Activated CD4-positive, alpha-beta T cell treated with anti-CD3 and anti-CD28 coated beads, Interleukin-2, amount 50 U/mL, for 1 hour (primary cell): ENCODE measurements at regions not wholly inside any gene's neighbourhood (a gene's known extent, or its start where the extent isn't known, plus 50 kb on each side); places are given as distances from the start of the nearest gene placed in this dataset.

ENCODE experiments used
- DNase-seq: peaks from one replicate; pipeline ENCODE4 v3.0.0-alpha.2; 2020

DNA sequence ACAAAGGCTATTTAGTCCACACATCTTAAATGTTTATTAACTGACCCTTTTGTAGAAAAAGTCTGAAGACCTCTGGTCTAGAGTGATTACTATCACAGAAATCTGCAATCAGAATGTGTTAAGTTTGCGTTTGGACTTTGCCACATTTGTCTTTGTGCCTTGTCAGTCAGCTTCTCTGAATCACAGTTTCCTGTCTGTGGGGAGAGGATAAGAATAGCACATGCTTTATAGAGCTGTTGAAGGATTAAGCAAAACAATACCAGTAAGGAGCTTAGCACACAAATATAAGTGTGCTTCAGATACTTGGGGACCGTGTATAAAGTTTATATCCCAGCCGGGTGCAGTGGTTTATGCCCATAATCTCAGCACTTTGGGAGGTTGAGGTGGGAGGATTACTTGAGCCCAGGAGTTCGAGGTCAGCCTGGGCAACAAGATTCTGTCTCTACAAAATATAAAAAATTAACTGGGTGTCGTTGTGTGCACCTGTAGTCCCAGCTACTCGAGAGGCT is 63.0 kb upstream of the BTG1 start:
- no peak for DNase-seq

- DNase-seq: no peak
Measured at GRCh38 chr12:92206596-92206995, 61.0 kb upstream of the BTG1 start.

DNA sequence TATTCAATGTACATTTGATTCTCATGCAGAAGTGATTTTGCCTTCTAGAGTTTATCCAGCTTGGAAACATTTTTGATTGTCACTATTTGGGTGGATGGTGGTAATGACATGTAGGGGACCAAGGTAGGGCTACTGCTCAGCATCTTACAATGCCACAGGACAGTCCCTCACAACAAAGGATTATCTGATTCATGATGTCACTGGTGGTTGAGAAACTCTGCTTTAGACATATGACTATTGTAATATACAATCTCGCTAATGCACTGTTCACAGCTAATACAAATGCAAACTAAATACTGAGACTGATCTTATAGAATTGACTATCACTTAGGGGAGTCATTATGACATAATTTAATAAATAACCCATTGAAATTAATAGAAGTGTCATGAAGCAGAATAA is 60.4 kb upstream of the BTG1 start:
- no peak for DNase-seq

GRCh38 chr12:92199819-92200576 is 54.4 kb upstream of the BTG1 start:
- no peak for DNase-seq

DNA sequence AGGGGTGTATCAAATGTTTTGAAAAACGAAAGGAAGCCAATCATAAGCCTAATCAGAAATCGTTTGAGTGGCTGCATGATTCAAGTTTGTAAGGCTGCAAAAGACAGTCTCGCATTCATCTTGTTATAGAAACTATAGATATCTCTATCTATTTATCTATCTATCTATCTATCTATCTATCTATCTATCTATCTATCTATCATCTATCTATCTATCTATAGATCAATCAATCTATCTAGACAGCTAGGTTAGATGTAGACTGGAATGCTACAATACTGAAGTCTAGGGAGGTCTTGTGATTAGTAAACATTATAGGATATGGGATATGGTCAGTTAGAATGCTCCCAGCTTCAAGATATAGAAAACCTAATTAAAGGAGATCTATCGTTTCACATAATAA is 52.2 kb upstream of the BTG1 start:
- no peak for DNase-seq

DNA sequence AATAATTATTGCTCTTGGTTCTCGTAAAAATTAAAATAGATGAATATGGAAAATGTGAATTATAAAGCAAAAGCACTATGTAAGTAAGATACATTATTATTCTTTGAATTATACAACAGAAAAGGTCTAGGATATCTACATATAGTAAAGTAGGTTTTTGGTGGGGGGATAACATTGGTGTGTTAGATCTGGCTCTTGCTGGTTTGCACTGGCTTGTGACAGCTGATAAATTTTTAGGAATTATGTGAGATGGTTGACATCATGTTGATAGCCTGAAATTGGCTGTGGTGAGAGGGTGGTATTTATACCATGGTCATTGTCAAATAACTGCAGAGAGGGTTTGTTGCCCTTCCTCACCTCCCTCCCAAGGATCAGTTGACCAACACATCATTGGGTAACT is 50.7 kb upstream of the BTG1 start:
- no peak for DNase-seq
